ENCODE measurements at regions not wholly inside any gene's neighbourhood (a gene's known extent, or its start where the extent isn't known, plus 50 kb on each side); places are given as distances from the start of the nearest gene placed in this dataset.
"Not testable (repeated sequence)": the region's sequence is repeated elsewhere in the genome, so short reads cannot be mapped to it uniquely, and the experiment has no call there.

DNA sequence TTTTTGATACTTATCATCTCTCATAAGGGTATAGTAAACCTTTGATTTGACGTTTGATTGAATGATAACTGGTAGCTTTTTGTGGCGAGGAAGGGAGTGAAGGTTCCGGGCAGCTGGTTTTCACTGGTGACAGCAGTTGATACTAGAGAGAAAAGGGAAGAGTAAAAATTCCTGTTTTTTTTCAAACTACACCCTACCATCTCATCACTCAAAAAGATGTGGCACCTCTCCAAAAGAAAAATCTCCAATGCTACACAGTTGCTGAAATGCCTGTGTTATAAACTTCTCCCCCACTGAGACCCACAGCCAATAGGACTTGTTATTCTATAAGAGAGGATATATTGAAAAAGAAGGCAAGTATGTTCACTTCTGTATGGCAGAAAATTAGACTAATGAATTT is 154.0 kb downstream of the MAIP1 start:
- DNase-seq: no peak
- H3K23ac ChIP-seq (ENCODE audit: low read length): no peak overlapping the region
- no peaks in the 10 kb centered on the region for H3K36me3 ChIP-seq (ENCODE audit: control insufficient read depth in 1 of 2, insufficient read depth in 2 of 2, low read length in 2 of 2)
- no peak overlapping the region for H3K4ac ChIP-seq (ENCODE audit: low read depth, low read length)
- H2BK5ac ChIP-seq (ENCODE audit: low read depth, low read length, poor library complexity): no peak overlapping the region
- H3K4me3 ChIP-seq (ENCODE audit: low read depth, low read length): no peak overlapping the region
- no peak overlapping the region for H2AK5ac ChIP-seq (ENCODE audit: low read length)
- no peaks in the 10 kb centered on the region for H3K9me3 ChIP-seq (ENCODE audit: insufficient read depth, low read depth, low read length)
- no peak overlapping the region for H3K27ac ChIP-seq (ENCODE audit: low read depth, low read length)
- no peak overlapping the region for H4K12ac ChIP-seq (ENCODE audit: low read depth, low read length)
- WGBS (ENCODE audit: extremely low coverage, insufficient coverage, insufficient read length): no CpG with 5 or more reads among the region's 3 CpGs
- peaks cover 2 to 5% of the 10 kb centered on the region in 2 experiments for H3K4me1 ChIP-seq (ENCODE audit: control insufficient read depth in 1 of 2, insufficient read depth in 2 of 2, low read length in 2 of 2)
- no peak overlapping the region for H3K18ac ChIP-seq (ENCODE audit: low read length)
- no peaks in the 10 kb centered on the region for H3K79me2 ChIP-seq (ENCODE audit: control insufficient read depth, insufficient read depth, low read length, poor library complexity)
- no peak overlapping the region for H3K9ac ChIP-seq (ENCODE audit: low read length)
- H3K27me3 ChIP-seq (ENCODE audit: insufficient read depth, low read length): no peaks in the 10 kb centered on the region
- H3K79me1 ChIP-seq (ENCODE audit: low read length): no peaks in the 10 kb centered on the region
- H3K4me2 ChIP-seq (ENCODE audit: low read length): no peak overlapping the region
- no peak overlapping the region for H2BK120ac ChIP-seq (ENCODE audit: insufficient read depth, low read length, poor library complexity)
- no peak overlapping the region for H3K14ac ChIP-seq (ENCODE audit: low read length)
- H2BK12ac ChIP-seq (ENCODE audit: low read length): no peak overlapping the region
- no peak overlapping the region for H4K8ac ChIP-seq (ENCODE audit: low read depth, low read length)
- H4K91ac ChIP-seq (ENCODE audit: low read depth, low read length): no peak overlapping the region
- H2AFZ ChIP-seq (ENCODE audit: insufficient read depth, low read length, poor library complexity): no peak overlapping the region

DNA sequence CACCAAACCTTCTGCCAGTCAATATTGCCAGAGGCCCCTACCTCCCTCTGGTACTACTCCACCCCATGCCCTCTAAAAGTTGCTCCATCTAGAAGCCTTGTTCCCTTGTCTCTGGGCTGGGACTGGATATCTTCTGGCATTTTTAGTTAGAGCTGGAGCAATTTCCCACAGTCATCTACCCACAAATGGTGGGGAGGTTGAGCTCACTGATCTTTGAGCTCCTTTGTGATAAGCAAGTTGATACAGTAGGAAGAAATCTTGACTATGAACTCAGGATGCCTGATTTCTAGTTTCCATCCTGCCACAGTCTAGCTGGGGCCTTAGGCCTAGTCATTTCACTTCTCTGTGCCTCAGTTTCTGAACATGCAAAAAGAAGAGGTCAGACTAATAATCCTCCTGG is 155.0 kb downstream of the MAIP1 start:
- Histone ChIP-seq H3K4me1 (ENCODE audit: control insufficient read depth in 1 of 2, insufficient read depth in 2 of 2, low read length in 2 of 2) (peaks cover 2 to 5% of the 10 kb centered on the region in 2 experiments), H2BK120ac (ENCODE audit: insufficient read depth, low read length, poor library complexity) (no peak overlapping the region), H3K4me3 (ENCODE audit: low read depth, low read length) (no peak overlapping the region), H3K9ac (ENCODE audit: low read length) (no peak overlapping the region), H4K12ac (ENCODE audit: low read depth, low read length) (no peak overlapping the region), H2AFZ (ENCODE audit: insufficient read depth, low read length, poor library complexity) (no peak overlapping the region), H3K4me2 (ENCODE audit: low read length) (no peak overlapping the region), H2BK5ac (ENCODE audit: low read depth, low read length, poor library complexity) (no peak overlapping the region), H3K18ac (ENCODE audit: low read length) (no peak overlapping the region), H4K91ac (ENCODE audit: low read depth, low read length) (no peak overlapping the region), H3K36me3 (ENCODE audit: control insufficient read depth in 1 of 2, insufficient read depth in 2 of 2, low read length in 2 of 2) (no peaks in the 10 kb centered on the region), H4K8ac (ENCODE audit: low read depth, low read length) (no peak overlapping the region), H3K27me3 (ENCODE audit: insufficient read depth, low read length) (no peaks in the 10 kb centered on the region), H3K23ac (ENCODE audit: low read length) (no peak overlapping the region), H3K27ac (ENCODE audit: low read depth, low read length) (no peak overlapping the region), H2BK12ac (ENCODE audit: low read length) (no peak overlapping the region), H2AK5ac (ENCODE audit: low read length) (no peak overlapping the region), H3K79me1 (ENCODE audit: low read length) (no peaks in the 10 kb centered on the region), H3K4ac (ENCODE audit: low read depth, low read length) (no peak overlapping the region), H3K79me2 (ENCODE audit: control insufficient read depth, insufficient read depth, low read length, poor library complexity) (no peaks in the 10 kb centered on the region), H3K14ac (ENCODE audit: low read length) (no peak overlapping the region), H3K9me3 (ENCODE audit: insufficient read depth, low read depth, low read length) (no peaks in the 10 kb centered on the region)
- no peak for DNase-seq

DNA sequence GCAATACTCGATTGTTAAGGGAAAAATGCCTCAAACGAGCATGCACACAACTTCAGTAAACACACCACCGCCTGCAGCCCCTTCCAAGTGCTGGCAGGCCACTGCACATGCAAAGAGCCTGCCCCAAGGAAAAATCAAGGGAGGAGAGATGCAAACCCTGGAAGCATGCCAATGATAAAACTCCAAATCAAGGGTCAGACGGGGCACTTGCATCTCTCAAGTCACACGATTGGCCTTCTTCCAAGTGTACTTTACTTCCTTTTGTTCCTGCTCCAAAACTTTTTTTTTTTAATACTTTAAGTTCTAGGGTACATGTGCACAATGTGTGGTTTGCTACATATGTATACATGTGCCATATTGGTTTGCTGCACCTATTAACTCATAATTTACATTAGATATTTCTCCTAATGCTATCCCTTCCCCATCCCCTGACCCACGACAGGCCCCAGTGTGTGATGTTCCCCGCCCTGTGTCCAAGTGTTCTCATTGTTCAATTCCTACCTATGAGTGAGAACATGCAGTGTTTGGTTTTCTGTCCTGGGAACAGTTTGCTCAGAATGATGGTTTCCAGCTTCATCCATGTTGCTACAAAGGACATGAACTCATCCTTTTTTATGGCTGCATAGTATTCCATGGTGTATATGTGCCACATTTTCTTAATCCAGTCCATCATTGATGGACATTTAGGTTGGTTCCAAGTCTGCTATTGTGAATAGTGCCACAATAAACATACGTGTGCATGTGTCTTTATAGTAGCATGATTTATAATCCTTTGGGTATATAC is 157.8 kb downstream of the MAIP1 start:
- H3K9ac ChIP-seq (ENCODE audit: low read length); H3K4me2 ChIP-seq (ENCODE audit: low read length); H4K8ac ChIP-seq (ENCODE audit: low read depth, low read length); H3K27me3 ChIP-seq (ENCODE audit: insufficient read depth, low read length); H3K23ac ChIP-seq (ENCODE audit: low read length); H2BK12ac ChIP-seq (ENCODE audit: low read length); H2AFZ ChIP-seq (ENCODE audit: insufficient read depth, low read length, poor library complexity); H2BK120ac ChIP-seq (ENCODE audit: insufficient read depth, low read length, poor library complexity); H3K4me3 ChIP-seq (ENCODE audit: low read depth, low read length); H3K4ac ChIP-seq (ENCODE audit: low read depth, low read length); H4K12ac ChIP-seq (ENCODE audit: low read depth, low read length); H3K14ac ChIP-seq (ENCODE audit: low read length); DNase-seq; H2AK5ac ChIP-seq (ENCODE audit: low read length); H3K9me3 ChIP-seq (ENCODE audit: insufficient read depth, low read depth, low read length); H4K91ac ChIP-seq (ENCODE audit: low read depth, low read length); H3K4me1 ChIP-seq (ENCODE audit: control insufficient read depth in 1 of 2, insufficient read depth in 2 of 2, low read length in 2 of 2); H2BK5ac ChIP-seq (ENCODE audit: low read depth, low read length, poor library complexity); H3K79me1 ChIP-seq (ENCODE audit: low read length); H3K27ac ChIP-seq (ENCODE audit: low read depth, low read length); H3K18ac ChIP-seq (ENCODE audit: low read length); H3K79me2 ChIP-seq (ENCODE audit: control insufficient read depth, insufficient read depth, low read length, poor library complexity); H3K36me3 ChIP-seq (ENCODE audit: control insufficient read depth in 1 of 2, insufficient read depth in 2 of 2, low read length in 2 of 2): not testable (repeated sequence)
- no CpG with 5 or more reads among the region's 8 CpGs for WGBS (ENCODE audit: extremely low coverage, insufficient coverage, insufficient read length)

DNA sequence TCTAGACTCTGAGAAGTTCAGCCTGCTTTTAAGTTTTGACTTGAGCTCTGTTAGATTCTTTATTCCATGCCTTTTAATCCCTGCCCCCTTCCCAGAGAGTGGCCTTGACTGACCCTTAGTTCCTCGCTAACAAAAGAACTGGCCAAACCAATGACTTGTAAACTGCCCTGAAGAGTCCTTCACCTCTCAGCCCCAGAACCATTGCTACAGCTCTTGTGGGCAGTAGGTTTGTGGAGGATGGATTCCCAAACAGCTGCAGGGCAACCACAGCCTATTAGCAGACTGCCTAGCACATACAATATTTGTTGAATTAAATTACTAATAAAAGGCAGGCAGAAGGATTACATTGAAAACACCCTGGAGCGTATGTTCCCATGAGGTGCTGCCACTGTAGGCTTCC is 163.9 kb downstream of the MAIP1 start:
- Histone ChIP-seq H4K91ac (ENCODE audit: low read depth, low read length) (no peak overlapping the region), H3K18ac (ENCODE audit: low read length) (no peak overlapping the region), H3K4ac (ENCODE audit: low read depth, low read length) (no peak overlapping the region), H3K23ac (ENCODE audit: low read length) (no peak overlapping the region), H3K4me3 (ENCODE audit: low read depth, low read length) (no peak overlapping the region), H3K27me3 (ENCODE audit: insufficient read depth, low read length) (no peaks in the 10 kb centered on the region), H3K9ac (ENCODE audit: low read length) (no peak overlapping the region), H4K12ac (ENCODE audit: low read depth, low read length) (no peak overlapping the region), H3K9me3 (ENCODE audit: insufficient read depth, low read depth, low read length) (no peaks in the 10 kb centered on the region), H2BK5ac (ENCODE audit: low read depth, low read length, poor library complexity) (no peak overlapping the region), H3K27ac (ENCODE audit: low read depth, low read length) (no peak overlapping the region), H3K4me1 (ENCODE audit: control insufficient read depth in 1 of 2, insufficient read depth in 2 of 2, low read length in 2 of 2) (no peaks in the 10 kb centered on the region), H3K79me1 (ENCODE audit: low read length) (no peaks in the 10 kb centered on the region), H4K8ac (ENCODE audit: low read depth, low read length) (no peak overlapping the region), H2BK120ac (ENCODE audit: insufficient read depth, low read length, poor library complexity) (no peak overlapping the region), H3K4me2 (ENCODE audit: low read length) (no peak overlapping the region), H2AK5ac (ENCODE audit: low read length) (no peak overlapping the region), H2AFZ (ENCODE audit: insufficient read depth, low read length, poor library complexity) (no peak overlapping the region), H3K14ac (ENCODE audit: low read length) (no peak overlapping the region), H2BK12ac (ENCODE audit: low read length) (no peak overlapping the region), H3K36me3 (ENCODE audit: control insufficient read depth in 1 of 2, insufficient read depth in 2 of 2, low read length in 2 of 2) (no peaks in the 10 kb centered on the region), H3K79me2 (ENCODE audit: control insufficient read depth, insufficient read depth, low read length, poor library complexity) (no peaks in the 10 kb centered on the region)
- WGBS (ENCODE audit: extremely low coverage, insufficient coverage, insufficient read length): no CpG with 5 or more reads among the region's 2 CpGs
- DNase-seq: no peak
